H9 (cell line): ENCODE measurements at regions not wholly inside any gene's neighbourhood (a gene's known extent, or its start where the extent isn't known, plus 50 kb on each side); places are given as distances from the start of the nearest gene placed in this dataset.
A peak's percentile ranks its signal among the peaks of the same experiment; 100 is the strongest.

Experiments
- DNase-seq: peaks from one replicate; pipeline ENCODE4 v3.0.0-alpha.2; 2017
- H2AFZ ChIP-seq: one replicate; pipeline ENCODE4 v1.6.1; 2013; ENCODE audit warnings: mild to moderate bottlenecking, low read length, control low read depth, moderate library complexity
- H2AK5ac ChIP-seq: 2 replicates; pipeline ENCODE4 v1.6.1; 2013; ENCODE audit warnings: low read length, control low read depth, mixed read lengths; ENCODE audit not compliant: insufficient read length
- H2BK120ac ChIP-seq: one replicate; pipeline ENCODE4 v1.6.1; 2013; ENCODE audit warnings: low read depth, mild to moderate bottlenecking, low read length, control low read depth, inconsistent platforms; ENCODE audit not compliant: poor library complexity, severe bottlenecking
- H2BK12ac ChIP-seq: 2 replicates; pipeline ENCODE4 v1.6.1; 2013; ENCODE audit warnings: low read length, control low read depth, mixed read lengths, low read depth; ENCODE audit not compliant: insufficient read length
- H2BK15ac ChIP-seq: 2 replicates; pipeline ENCODE4 v1.6.1; 2013; ENCODE audit warnings: low read depth, low read length, control low read depth
- H2BK20ac ChIP-seq: one replicate; pipeline ENCODE4 v1.6.1; 2013; ENCODE audit warnings: low read depth, mild to moderate bottlenecking, low read length, control low read depth, inconsistent platforms; ENCODE audit not compliant: poor library complexity, severe bottlenecking
- H2BK5ac ChIP-seq: 2 replicates; pipeline ENCODE4 v1.6.1; 2013; ENCODE audit warnings: low read length, control low read depth, mixed read lengths; ENCODE audit not compliant: insufficient read length
- H3K14ac ChIP-seq: 2 replicates; pipeline ENCODE4 v1.6.1; 2013; ENCODE audit warnings: low read length, control low read depth; ENCODE audit not compliant: insufficient read depth
- H3K18ac ChIP-seq: 2 replicates; pipeline ENCODE4 v1.6.1; 2013; ENCODE audit warnings: low read depth, mild to moderate bottlenecking, mixed read lengths, low read length, control low read depth; ENCODE audit not compliant: insufficient read length
- H3K23ac ChIP-seq: 2 replicates; pipeline ENCODE4 v1.6.1; 2013; ENCODE audit warnings: low read length, control low read depth, mixed read lengths, low read depth; ENCODE audit not compliant: insufficient read length
- H3K23me2 ChIP-seq: 2 replicates; pipeline ENCODE4 v1.6.1; 2013; ENCODE audit warnings: low read depth, mild to moderate bottlenecking, mixed read lengths, low read length, control low read depth; ENCODE audit not compliant: insufficient read length, poor library complexity, severe bottlenecking
- H3K27ac ChIP-seq: 2 replicates; pipeline ENCODE4 v1.5.1; 2013; ENCODE audit warnings: low read length, control low read depth, mixed read lengths, low read depth; ENCODE audit not compliant: insufficient read length
- H3K27me3 ChIP-seq: 2 replicates; pipeline ENCODE4 v1.6.1; 2013; ENCODE audit warnings: low read length, control low read depth, inconsistent platforms; ENCODE audit not compliant: insufficient read depth
- H3K4ac ChIP-seq: 2 replicates; pipeline ENCODE4 v1.6.1; 2013; ENCODE audit warnings: low read depth, mild to moderate bottlenecking, control low read depth, inconsistent platforms, low read length, moderate library complexity
- H3K4me1 ChIP-seq: 2 replicates; pipeline ENCODE4 v1.6.1; 2013; ENCODE audit warnings: low read length, control low read depth, inconsistent platforms; ENCODE audit not compliant: insufficient read depth
- H3K4me2 ChIP-seq: 2 replicates; pipeline ENCODE4 v1.6.1; 2013; ENCODE audit warnings: low read length, control low read depth, mixed read lengths; ENCODE audit not compliant: insufficient read length, insufficient read depth
- H3K56ac ChIP-seq: 2 replicates; pipeline ENCODE4 v1.6.1; 2013; ENCODE audit warnings: low read depth, mild to moderate bottlenecking, mixed read lengths, low read length, control low read depth; ENCODE audit not compliant: insufficient read length
- H3K79me1 ChIP-seq: 2 replicates; pipeline ENCODE4 v1.6.1; 2013; ENCODE audit warnings: low read depth, mild to moderate bottlenecking, moderate library complexity, low read length, control low read depth, inconsistent platforms; ENCODE audit not compliant: insufficient read depth, poor library complexity, severe bottlenecking
- H3K79me2 ChIP-seq: 2 replicates; pipeline ENCODE4 v1.6.1; 2013; ENCODE audit warnings: low read length, control low read depth, inconsistent platforms; ENCODE audit not compliant: insufficient read depth
- H3K9ac ChIP-seq: 2 replicates; pipeline ENCODE4 v1.6.1; 2013; ENCODE audit warnings: low read length, control low read depth, mixed read lengths; ENCODE audit not compliant: insufficient read length; ENCODE audit errors: extremely low read depth
- H3K9me3 ChIP-seq: one replicate; pipeline ENCODE4 v1.6.1; 2013; ENCODE audit warnings: low read depth, low read length, inconsistent platforms; ENCODE audit not compliant: control insufficient read depth
- H3T11ph ChIP-seq: one replicate; pipeline ENCODE4 v1.6.1; 2013; ENCODE audit warnings: mild to moderate bottlenecking, low read length, control low read depth, inconsistent platforms
- H4K20me1 ChIP-seq: one replicate; pipeline ENCODE4 v1.6.1; 2013; ENCODE audit not compliant: control insufficient read depth, insufficient read length, insufficient read depth
- H4K5ac ChIP-seq: 2 replicates; pipeline ENCODE4 v1.6.1; 2013; ENCODE audit warnings: low read depth, mild to moderate bottlenecking, mixed read lengths, low read length, control low read depth; ENCODE audit not compliant: insufficient read length
- H4K8ac ChIP-seq: replicated peaks from 2 replicates; pipeline ENCODE4 v1.6.1; 2013; ENCODE audit warnings: low read length, control low read depth, mixed read lengths, low read depth; ENCODE audit not compliant: insufficient read length
- H4K91ac ChIP-seq: 2 replicates; pipeline ENCODE4 v1.6.1; 2013; ENCODE audit warnings: low read depth, mild to moderate bottlenecking, moderate library complexity, mixed read lengths, low read length, control low read depth; ENCODE audit not compliant: insufficient read length
- H3K27ac Mint-ChIP-seq, 3 experiments: 2 replicates in 2 of 3; 3 replicates in 1 of 3; pipeline ENCODE4 v1.8.0; 2020 to 2021; ENCODE audit warnings: mixed read lengths in 3 of 3, mild to moderate bottlenecking in 1 of 3, moderate library complexity in 1 of 3
- H3K27me3 Mint-ChIP-seq: 2 replicates; pipeline ENCODE4 v1.8.0; 2021; ENCODE audit warnings: low read depth, mild to moderate bottlenecking, moderate library complexity, mixed read lengths
- H3K36me3 Mint-ChIP-seq, 3 experiments: 2 replicates in 2 of 3; 3 replicates in 1 of 3; pipeline ENCODE4 v1.8.0; 2020 to 2021; ENCODE audit warnings: low read depth in 3 of 3, mixed read lengths in 3 of 3; ENCODE audit not compliant: insufficient read depth in 1 of 3
- H3K4me1 Mint-ChIP-seq, 2 experiments: 2 replicates each; pipeline ENCODE4 v1.8.0; 2020; ENCODE audit warnings: mixed read lengths in 2 of 2
- H3K4me3 Mint-ChIP-seq, 2 experiments: 2 replicates in 1 of 2; 3 replicates in 1 of 2; pipeline ENCODE4 v1.8.0; 2020 to 2021; ENCODE audit warnings: mild to moderate bottlenecking in 2 of 2, mixed read lengths in 2 of 2, moderate library complexity in 1 of 2
- H3K9me3 Mint-ChIP-seq, 2 experiments: 2 replicates in 1 of 2; 3 replicates in 1 of 2; pipeline ENCODE4 v1.8.0; 2020; ENCODE audit warnings: mild to moderate bottlenecking in 2 of 2, mixed read lengths in 2 of 2, moderate library complexity in 1 of 2
- WGBS: extraction: QIAGEN DNeasy Blood & Tissue Kit; methylation state at CpG from one replicate; pipeline ENCODE4 v1.1.7; 2013; ENCODE audit warnings: missing lambda C conversion rate, low lambda C conversion rate, mixed read lengths; ENCODE audit not compliant: insufficient read length; ENCODE audit errors: extremely low coverage; 5-methylcytosine and 5-hydroxymethylcytosine counted together
- TF ChIP-seq, protein P1 (sequence below): fragments of 200-600 bp; sonication (generic); conservative IDR thresholded peaks from 3 replicates; pipeline ENCODE4 v1.8.0; 2021; ENCODE audit warnings: antibody characterized with exemption, mild to moderate bottlenecking

- H3K9me3 Mint-ChIP-seq = peaks cover 12 to 26% of the 10 kb centered on the region in 2 experiments
- no peaks in the 10 kb centered on the region for H3K79me1 ChIP-seq
- WGBS = no CpG with 5 or more reads among the region's 1 CpG
Observed at GRCh38 chr3:89946884-89947283, 839.5 kb downstream of the EPHA3 start.

More at GRCh38 chr3:89946884-89947283, 839.5 kb downstream of the EPHA3 start:
- Histone ChIP-seq H2AK5ac (no peak overlapping the region), H3K4me1 (no peaks in the 10 kb centered on the region), H3K18ac (no peak overlapping the region), H3K9me3 (no peaks in the 10 kb centered on the region), H3K27ac (no peak overlapping the region), H3K56ac (no peak overlapping the region), H3K14ac (no peak overlapping the region), H4K91ac (no peak overlapping the region), H2AFZ (no peak overlapping the region), H4K5ac (no peak overlapping the region), H3K4ac (no peak overlapping the region), H3K23ac (no peak overlapping the region), H2BK20ac (no peak overlapping the region), H2BK12ac (no peak overlapping the region), H2BK120ac (no peak overlapping the region), H3T11ph (no peak overlapping the region), H2BK5ac (no peak overlapping the region), H4K8ac (no peak overlapping the region), H3K9ac (no peak overlapping the region), H2BK15ac (peak overlapping the region; percentile 25; the same call in 1 of the 2 replicates), H3K27me3 (no peaks in the 10 kb centered on the region), H4K20me1 (no peaks in the 10 kb centered on the region), H3K4me2 (no peak overlapping the region), H3K23me2 (no peaks in the 10 kb centered on the region), H3K79me2 (no peaks in the 10 kb centered on the region)
- H3K27ac Mint-ChIP-seq = no peak overlapping the region
- H3K4me3 Mint-ChIP-seq = no peak overlapping the region
- TF ChIP-seq, protein P1, sequence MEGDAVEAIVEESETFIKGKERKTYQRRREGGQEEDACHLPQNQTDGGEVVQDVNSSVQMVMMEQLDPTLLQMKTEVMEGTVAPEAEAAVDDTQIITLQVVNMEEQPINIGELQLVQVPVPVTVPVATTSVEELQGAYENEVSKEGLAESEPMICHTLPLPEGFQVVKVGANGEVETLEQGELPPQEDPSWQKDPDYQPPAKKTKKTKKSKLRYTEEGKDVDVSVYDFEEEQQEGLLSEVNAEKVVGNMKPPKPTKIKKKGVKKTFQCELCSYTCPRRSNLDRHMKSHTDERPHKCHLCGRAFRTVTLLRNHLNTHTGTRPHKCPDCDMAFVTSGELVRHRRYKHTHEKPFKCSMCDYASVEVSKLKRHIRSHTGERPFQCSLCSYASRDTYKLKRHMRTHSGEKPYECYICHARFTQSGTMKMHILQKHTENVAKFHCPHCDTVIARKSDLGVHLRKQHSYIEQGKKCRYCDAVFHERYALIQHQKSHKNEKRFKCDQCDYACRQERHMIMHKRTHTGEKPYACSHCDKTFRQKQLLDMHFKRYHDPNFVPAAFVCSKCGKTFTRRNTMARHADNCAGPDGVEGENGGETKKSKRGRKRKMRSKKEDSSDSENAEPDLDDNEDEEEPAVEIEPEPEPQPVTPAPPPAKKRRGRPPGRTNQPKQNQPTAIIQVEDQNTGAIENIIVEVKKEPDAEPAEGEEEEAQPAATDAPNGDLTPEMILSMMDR = no peak
- H3K4me1 Mint-ChIP-seq = peaks cover 12 to 22% of the 10 kb centered on the region in 2 experiments
- DNase-seq = no peak
- peaks cover 7 to 21% (median 8%) of the 10 kb centered on the region in 3 experiments for H3K36me3 Mint-ChIP-seq
- no peaks in the 10 kb centered on the region for H3K27me3 Mint-ChIP-seq
